Dedifferentiated amniotic fluid mesenchymal stem cell (primary cell): ENCODE measurements at regions not wholly inside any gene's neighbourhood (a gene's known extent, or its start where the extent isn't known, plus 50 kb on each side); places are given as distances from the start of the nearest gene placed in this dataset.

Experiments
- DNase-seq: peaks from one replicate; pipeline ENCODE4 v3.0.0-alpha.2; 2016; ENCODE audit errors: extremely low spot score

- no peak for DNase-seq
These were observed 208.3 kb upstream of the FANCL start for GRCh38 chr2:58449286-58450010.

DNA sequence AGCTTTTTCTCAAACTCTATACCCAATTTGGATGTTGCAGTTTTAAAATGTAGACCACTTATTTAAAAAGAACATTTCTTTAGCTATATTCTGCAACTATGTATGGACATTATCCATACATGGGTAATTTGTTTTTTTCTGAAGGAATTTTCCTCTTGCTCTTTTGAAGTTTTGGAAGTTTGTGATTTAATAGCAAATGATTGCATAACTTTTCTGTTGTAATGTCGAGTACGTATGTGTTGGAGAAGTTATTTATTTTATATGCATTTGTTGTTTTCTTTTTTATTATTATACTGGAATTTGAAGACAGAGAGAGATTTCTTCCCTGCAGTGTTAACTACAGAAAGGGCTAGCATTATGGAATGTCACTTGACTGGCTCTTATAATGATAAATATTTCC lies 207.7 kb upstream of the FANCL start:
- no peak for DNase-seq

DNA sequence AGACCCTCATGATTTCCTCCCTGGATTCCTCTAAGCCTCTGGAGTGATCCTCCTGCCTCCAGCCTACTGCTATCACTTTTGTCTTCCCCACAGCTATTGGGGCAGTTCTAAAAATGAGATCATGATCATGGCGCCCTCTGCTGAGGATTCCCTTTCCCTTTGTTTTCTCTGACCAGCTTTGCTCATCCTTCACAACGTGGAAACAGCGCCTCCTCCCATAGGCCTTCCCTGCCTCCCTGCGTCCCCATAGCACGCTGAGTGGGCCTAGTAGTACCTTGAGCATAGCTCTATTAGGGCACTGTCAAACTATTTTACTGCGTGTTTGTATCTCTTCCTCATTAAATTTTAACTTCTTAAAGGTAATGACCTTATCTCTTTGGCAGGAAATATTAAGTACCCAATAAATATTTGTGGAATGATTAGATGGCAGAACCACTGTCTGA lies 207.0 kb upstream of the FANCL start:
- DNase-seq: peak; percentile 47

DNA sequence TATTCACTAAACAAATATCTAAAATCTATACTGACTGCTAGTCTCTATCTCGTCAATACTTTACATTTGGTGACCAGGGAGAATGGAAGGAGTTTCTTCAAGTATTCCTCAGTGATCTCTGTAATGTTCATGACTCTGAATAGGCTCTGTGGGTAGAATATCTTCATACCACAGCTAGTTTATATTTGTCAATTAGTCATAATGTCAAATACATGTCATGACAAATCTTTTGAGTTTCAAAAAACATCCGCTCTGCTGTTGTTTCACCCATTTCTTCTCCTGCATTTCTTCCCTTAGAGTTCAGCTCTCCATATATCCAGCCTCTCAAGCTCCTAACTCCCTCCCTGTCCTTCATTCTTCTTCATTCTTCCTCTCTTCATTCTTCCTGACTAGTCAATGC lies 206.5 kb upstream of the FANCL start:
- no peak for DNase-seq

DNA sequence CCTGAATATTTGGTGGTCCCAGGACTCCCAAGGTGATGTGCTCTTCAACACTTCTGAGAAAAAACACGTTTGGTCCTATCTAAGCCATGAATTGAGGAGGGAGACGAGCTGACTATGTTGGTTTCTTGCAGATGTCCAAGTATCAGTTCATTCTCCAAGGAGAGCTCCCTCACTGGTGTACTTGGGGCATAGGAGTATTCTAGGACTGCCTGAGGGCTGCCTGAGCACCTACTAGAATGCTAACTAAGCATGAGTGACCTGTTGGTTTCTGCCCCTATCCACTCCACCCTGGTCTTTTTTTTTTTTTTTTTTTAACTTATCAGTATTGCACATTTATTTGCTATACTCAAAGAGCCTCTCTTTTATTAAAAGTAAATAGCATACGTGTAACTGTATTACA lies 200.5 kb upstream of the FANCL start:
- no peak for DNase-seq

- no peak for DNase-seq
These were observed 195.7 kb upstream of the FANCL start for GRCh38 chr2:58436872-58437271.

- no peak for DNase-seq
These were observed 194.1 kb upstream of the FANCL start for GRCh38 chr2:58435246-58435645.

GRCh38 chr2:58434692-58435091 lies 193.6 kb upstream of the FANCL start:
- no peak for DNase-seq

DNA sequence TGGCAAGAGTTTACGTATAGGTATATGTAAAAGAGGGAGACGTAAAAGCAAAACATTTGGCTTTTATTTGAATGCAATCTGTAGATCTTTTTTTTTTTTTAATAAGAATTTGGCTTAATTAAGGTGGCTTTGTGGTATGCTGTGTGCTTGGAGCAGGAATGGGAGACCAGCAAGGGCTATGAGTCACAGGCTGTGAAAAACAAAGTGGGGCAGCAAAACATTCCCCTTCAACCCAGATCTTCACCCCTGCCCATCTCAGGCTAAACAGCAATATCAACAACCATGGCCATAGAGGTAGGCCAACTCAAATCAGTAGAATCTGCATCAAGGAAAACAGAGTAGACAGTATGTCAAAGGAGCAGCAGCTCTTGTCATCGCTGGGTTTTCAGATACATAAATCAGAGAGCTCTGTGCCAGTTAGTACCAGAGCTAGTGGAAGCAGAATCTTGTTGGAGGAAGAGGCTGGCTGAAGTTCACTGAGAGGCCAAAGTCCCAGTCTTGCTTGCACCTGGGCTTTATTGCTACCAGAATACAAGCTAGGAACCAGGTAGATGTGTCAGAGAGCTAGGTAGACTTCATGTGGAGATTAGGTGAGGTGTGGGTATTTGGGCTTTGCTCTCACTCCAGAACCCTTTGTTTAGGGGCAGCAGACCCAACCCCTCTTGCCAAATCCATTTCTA lies 191.5 kb upstream of the FANCL start:
- no peak for DNase-seq

- DNase-seq: no peak
These were observed 188.1 kb upstream of the FANCL start for GRCh38 chr2:58429014-58429875.

DNA sequence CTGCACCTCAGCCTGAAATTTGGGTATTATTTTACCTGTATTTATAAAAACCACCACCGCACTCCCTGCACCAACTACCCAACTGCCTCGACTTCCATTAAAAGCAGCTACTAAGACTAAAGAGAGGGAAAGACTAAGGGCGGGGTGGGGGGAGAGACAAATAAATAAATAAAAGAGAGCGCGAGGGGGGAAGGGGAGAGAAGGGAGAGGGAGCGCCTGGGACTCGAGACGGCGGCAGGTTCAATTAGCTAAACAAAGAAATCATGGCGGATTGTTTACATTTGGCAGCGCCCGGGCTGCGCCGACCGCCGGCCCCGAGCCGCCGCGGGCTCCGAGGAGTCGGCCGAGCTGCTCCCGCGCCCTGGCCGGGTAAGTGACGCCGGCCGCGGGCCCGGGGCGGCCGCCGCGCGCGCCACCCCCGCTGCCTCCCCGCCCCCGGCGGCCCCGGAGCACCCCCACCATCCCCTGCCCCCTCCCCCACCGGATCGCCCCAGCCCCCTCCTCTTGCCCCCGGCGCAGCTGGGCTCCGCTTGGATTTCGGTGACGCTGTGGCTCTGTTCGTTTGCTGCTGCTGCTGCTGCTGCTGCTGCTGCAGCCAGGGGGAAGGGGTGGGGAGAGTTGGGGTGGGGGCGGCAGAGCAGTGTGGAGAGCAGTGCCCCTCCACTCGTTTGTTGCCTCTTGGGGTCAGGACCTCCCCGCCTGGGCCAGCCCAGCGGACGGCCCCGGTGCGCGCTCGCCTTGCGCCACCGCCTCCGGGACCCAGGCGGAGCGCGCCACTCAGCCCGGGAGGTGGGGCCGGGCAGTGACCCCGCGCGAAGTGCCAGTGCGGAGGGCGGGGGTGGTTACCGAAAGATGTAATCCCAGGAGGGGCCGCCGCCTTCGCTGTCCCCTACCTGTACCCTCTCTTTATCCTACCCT lies 187.2 kb upstream of the FANCL start:
- no peak for DNase-seq

DNA sequence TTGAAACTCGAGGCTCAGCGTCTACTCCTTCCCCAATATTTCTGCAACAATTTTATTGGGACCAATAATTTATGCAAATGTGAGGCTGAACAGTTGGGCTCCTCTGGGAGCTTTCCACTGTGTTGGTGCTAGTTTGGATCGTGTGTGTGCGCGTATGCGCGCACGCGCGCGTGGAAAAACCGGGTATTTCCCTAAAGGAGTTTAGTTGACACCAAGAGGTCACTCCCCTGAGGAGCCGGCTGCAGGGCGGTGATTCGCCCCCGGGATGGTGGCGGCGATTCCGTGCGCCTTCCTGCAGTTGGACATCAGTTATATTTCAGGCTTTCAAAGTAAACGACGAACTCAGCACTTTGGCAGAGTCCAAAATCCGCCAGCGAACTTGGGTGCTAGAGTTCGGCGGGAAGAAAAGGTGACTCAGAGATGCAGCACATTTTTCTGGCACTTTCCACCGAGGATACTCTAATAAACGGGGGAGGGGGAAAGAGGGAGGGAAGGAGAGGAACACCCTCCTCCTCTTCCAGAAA lies 186.5 kb upstream of the FANCL start:
- DNase-seq: no peak

GRCh38 chr2:58425368-58425767 lies 184.2 kb upstream of the FANCL start:
- DNase-seq: no peak

- no peak for DNase-seq
These were observed 178.9 kb upstream of the FANCL start for GRCh38 chr2:58419983-58420382.

GRCh38 chr2:58416696-58417095 lies 175.6 kb upstream of the FANCL start:
- DNase-seq: no peak

DNA sequence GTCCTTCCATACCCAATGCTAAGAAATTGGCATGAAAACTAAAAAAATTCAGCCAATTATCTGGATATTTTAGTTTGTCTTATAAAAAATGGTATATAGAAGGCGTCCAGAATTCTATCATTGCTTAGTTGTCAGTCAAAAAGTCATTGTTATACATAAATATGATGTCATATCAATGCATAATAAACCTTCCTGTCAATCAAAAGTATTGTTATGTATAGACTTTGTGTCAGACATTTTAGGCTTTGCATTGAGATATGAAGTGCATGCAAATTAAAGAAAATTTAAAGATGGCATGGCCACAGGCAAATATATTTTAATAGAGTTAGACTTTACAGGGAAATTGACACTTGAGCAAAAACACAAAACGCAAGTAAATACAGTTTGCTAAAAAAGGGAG lies 173.4 kb upstream of the FANCL start:
- DNase-seq: no peak

GRCh38 chr2:58410549-58410948 lies 169.4 kb upstream of the FANCL start:
- no peak for DNase-seq

DNA sequence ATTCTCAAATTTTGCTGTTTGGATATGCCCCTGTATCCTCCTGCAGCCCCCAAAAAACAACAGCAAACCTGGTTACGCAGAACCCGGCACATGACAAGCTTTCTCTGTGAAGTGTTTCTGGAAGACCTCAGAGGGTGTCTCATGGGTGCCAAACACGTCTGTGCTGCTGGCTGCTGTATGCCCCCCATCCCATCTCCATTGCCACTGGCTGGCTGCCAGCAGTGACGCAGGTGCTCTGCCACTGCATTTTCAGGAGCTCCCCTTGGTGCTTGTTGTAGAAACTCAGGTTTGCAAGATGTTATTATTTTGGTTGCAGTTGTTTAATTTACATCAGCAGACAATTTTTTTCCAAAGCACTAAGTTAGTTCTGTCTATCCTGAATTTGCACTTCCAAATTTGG lies 166.4 kb upstream of the FANCL start:
- DNase-seq: no peak

GRCh38 chr2:58405341-58405740 lies 164.2 kb upstream of the FANCL start:
- DNase-seq: no peak

DNA sequence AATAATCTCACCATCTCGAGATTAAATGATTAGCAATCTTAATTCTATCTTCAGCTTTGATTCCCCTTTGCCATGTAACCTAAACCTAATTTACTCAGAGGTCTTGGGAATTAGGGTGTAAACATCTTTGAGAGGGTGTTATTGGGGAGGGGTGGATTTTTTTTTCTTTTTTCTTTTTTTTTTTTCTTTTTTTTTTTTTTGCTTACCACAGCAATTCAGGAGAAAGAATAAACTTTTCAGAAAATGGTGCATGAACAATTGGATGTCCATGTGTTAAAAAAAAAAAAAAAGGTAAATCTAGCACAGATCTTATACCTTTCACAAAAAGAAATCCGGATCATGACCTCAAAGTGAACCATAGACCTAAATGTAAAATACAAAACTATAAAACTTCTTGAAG lies 160.8 kb upstream of the FANCL start:
- no peak for DNase-seq

- DNase-seq: no peak
These were observed 157.3 kb upstream of the FANCL start for GRCh38 chr2:58398406-58398805.
